ENCODE measurements at regions not wholly inside any gene's neighbourhood (a gene's known extent, or its start where the extent isn't known, plus 50 kb on each side); places are given as distances from the start of the nearest gene placed in this dataset.
"Not testable (repeated sequence)": the region's sequence is repeated elsewhere in the genome, so short reads cannot be mapped to it uniquely, and the experiment has no call there.

- DNase-seq = no peak
Measured at GRCh38 chr10:38209332-38209731, 115.2 kb downstream of the ZNF37A start.

DNA sequence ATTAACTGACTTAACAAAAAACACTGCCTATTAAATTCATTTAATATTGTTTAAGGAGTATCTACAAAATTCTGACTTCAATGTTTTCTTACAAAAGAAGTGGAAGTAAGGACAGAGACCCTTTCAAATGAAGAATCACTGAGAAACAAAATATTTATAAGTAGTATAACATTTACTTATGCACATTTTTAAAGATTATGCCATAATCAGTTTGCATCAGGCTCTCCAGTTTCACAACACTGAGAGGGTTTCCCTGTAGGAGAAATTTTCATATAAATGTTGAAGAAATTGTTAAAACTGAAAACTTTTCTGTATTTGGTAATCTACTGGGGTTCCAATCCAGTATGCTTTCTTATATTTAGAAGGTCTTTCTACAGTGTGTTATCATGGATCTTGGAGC is 115.6 kb downstream of the ZNF37A start:
- not testable (repeated sequence) for DNase-seq

DNA sequence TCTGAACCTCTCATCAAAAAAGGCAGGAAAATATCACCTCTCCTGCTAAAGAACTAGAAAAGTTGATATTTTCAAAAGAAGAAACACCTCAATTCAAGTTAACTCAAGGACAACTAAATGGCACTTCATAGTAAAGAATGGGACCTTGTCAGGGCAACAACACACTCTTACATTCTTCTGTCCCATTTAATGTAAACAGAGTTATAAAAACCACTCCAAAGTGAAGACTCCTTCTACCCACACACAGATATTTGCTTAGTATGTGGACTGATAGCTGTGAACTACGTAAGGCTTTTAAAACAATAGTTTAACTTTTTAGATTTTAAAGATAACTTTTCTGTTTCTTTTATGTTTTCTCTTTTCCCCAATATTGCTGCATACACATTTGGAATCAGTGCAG is 118.3 kb downstream of the ZNF37A start:
- DNase-seq = no peak

- DNase-seq = no peak
Measured at GRCh38 chr10:38226385-38226784, 132.2 kb downstream of the ZNF37A start.

DNA sequence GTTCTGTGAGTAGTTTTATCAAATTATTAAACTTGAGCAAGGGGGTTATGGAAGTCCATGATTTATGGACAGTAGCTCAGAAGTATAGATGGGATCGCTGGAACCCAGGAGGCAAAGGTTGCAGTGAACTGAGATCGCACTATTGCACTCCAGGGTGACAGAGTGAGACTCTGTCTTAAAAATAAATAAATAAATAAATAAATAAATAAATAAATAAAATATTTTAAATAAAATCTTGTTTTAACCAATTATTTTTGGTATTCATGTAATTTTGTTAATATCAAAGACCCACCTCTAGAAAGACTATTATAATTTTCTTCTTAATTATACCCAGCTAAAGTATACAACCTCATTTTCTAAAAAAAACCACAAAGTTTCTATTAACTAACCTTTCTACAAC is 134.3 kb downstream of the ZNF37A start:
- DNase-seq = no peak

- not testable (repeated sequence) for DNase-seq
Measured at GRCh38 chr10:38238479-38238878, 144.3 kb downstream of the ZNF37A start.

DNA sequence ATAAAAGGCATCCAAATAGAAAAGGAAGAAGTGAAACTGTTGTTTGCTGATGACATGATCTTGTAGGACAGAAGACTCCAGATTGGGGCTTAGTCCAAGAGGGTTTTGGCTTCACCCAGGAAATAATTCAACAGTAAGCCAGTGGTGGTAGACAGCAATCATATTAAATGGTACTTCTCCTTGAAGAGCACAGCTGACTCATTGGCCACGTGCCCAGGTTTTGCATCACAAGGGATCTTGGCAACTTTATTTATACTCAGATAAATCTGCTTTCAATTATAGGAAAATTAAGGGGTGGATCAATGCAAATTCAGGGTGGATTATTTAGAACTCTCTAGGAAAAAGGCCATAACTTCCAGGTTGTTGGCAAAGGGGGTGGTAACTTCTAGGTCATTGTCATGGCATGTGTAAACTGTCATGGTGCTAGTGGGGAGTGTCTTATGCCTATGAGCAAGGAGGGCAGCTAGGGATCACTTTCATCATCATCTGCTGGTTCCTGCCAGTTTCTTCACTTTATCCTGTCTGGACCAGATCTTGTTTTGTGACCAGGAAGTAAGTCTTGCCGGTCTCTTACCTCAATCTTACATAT is 148.0 kb downstream of the ZNF37A start:
- DNase-seq = not testable (repeated sequence)

DNA sequence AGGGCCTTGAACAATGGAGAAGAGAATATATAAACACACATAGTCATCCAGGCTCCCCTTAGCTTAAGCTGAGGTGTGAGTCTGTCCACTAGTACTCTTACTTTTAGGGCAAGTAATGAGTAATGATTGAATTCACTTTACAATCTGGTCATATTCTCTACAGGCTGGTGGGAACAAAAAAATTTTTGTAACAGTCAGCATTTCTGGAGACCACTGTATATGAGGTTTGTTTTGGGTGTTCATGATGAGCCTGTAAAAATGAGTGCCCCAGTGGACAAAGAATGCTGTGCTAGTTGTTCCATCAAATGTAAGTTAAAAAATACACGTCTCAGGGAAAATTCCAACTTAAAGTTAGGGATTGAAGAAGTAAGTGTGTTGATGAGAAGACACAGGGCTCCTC is 154.0 kb downstream of the ZNF37A start:
- not testable (repeated sequence) for DNase-seq

GRCh38 chr10:38252551-38252950 is 158.4 kb downstream of the ZNF37A start:
- not testable (repeated sequence) for DNase-seq

GRCh38 chr10:38267555-38267954 is 173.4 kb downstream of the ZNF37A start:
- not testable (repeated sequence) for DNase-seq

DNA sequence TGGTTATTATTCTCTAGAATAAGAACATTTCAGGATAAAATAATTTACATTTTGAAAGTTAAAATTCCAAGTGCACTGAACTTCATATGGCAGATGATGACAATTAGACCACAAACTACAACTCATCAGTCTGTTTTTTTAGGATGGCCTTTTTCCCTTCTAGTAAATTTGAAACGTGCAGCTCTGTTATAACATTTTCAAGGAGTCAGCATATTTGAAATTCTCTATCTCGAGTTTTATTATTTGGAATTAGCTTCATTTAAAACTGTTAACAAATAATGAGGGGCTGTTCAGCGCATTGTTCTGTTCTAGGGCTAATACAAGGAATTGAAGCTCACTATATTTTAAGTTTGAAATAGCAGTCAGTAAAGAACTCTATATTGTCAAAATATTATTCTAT is 176.9 kb downstream of the ZNF37A start:
- DNase-seq = not testable (repeated sequence)

DNA sequence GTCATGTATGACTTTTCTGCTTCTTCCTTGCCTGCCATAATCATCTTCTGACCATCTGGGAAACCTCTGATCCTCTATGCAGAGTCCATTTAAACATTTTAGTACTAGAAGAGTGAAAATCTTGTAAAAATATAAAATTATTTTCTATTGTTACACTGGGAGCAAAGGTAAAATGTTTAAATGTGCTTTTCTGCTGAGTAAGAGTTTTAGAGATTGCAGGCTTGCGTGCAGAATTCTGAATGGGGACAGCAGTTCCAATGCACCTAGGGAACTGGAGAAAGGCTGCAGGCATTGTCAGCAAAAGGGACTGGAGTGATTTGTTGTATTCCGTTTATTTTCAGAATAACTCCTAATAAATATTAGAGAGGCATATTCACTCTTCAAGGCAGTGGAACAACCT is 180.7 kb downstream of the ZNF37A start:
- not testable (repeated sequence) for DNase-seq

DNA sequence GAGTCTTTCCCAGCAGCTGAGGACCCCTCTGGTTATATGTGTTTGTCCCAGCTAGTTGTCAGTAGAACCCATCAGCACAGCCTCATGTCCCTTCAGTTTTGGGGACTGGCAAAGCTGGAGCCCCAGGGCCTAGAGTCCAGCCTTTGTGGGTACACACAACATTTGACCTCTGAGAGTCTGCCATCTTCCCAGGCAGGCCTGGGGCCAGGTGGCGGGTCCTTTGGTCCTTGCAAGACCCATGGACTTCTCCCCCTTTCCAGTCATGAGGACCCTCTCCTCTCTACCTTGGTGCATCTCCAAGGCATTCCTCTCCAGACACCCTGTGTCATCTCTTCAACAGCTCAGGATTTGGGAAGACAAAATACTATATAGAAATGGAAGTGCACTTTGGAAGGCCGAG is 198.4 kb downstream of the ZNF37A start:
- not testable (repeated sequence) for DNase-seq

- not testable (repeated sequence) for DNase-seq
Measured at GRCh38 chr10:38310111-38310510, 216.0 kb downstream of the ZNF37A start.

DNA sequence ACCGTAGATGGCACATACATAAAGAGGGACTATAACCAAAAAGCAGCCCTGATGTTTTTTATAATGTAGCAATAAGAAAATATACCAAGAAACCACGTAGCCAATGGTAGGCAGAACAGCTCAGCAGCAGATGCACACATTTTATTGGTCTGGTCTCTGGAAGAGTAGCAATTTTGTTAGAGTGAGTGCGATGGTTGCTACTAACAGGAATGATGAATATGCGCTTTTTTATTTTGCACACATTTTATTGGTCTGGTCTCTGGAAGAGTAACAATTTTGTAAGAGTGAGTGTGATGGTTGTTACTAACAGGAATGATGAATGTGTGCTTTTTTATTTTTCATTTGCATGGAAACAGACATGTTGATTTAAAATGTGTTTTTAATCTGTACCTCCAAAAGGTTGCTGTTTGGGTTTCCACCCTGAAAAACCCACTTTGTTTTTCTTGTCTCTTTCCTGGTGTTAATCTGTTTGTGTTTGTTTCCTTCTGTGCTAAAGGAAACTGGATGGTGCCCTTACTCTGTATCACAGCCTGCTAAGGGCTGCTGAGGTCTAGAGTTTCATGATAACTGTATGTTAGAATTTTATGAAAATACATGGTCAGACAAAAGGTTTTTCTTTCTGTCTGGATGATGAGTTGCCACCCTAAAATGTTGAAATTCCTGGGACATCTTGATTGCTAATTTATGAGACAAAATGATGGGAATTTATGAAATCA is 221.1 kb downstream of the ZNF37A start:
- DNase-seq = not testable (repeated sequence)

GRCh38 chr10:38321393-38321792 is 227.3 kb downstream of the ZNF37A start:
- DNase-seq = not testable (repeated sequence)

DNA sequence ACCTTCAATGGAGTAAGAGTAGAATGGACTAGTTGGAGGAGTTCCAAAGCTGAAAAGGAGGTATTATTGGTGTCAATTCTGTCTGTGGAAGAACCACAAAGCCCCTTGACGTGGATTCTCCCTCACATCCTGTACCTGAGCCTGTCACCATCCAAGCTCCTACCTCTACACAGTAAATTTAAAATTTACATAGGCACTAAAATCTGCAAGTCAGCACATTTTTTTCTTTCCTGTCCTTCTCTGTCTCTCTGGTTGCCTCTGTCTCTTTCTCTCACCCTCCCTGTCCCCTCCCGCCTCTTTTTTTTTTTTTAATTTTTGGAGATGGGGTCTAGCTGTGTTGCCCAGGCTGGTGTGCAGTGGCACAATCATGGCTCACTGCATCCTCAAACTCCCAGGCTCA is 236.2 kb downstream of the ZNF37A start:
- DNase-seq = not testable (repeated sequence)

GRCh38 chr10:38331106-38331505 is 237.0 kb downstream of the ZNF37A start:
- not testable (repeated sequence) for DNase-seq

- not testable (repeated sequence) for DNase-seq
Measured at GRCh38 chr10:38333699-38334098, 239.6 kb downstream of the ZNF37A start.

DNA sequence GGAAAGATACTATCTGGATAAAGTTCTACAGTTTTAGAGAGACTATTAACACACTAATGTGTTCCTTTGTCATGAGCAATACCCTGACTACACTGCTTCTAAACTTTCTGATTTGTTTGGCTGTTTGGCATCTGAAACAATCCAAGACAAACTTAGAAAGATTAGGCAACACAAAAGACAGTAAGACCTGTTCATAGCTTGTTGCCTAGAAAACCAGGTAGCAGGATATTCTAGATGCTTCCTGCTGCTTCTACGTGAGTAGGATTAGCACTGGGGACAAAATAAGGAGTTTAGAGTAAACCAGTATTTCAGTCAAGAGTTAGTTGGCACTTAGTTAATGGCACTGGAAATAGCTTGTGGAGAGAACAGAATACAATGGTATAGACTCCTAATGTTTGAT is 256.5 kb downstream of the ZNF37A start:
- DNase-seq = not testable (repeated sequence)

- DNase-seq = not testable (repeated sequence)
Measured at GRCh38 chr10:38354410-38354809, 260.3 kb downstream of the ZNF37A start.

DNA sequence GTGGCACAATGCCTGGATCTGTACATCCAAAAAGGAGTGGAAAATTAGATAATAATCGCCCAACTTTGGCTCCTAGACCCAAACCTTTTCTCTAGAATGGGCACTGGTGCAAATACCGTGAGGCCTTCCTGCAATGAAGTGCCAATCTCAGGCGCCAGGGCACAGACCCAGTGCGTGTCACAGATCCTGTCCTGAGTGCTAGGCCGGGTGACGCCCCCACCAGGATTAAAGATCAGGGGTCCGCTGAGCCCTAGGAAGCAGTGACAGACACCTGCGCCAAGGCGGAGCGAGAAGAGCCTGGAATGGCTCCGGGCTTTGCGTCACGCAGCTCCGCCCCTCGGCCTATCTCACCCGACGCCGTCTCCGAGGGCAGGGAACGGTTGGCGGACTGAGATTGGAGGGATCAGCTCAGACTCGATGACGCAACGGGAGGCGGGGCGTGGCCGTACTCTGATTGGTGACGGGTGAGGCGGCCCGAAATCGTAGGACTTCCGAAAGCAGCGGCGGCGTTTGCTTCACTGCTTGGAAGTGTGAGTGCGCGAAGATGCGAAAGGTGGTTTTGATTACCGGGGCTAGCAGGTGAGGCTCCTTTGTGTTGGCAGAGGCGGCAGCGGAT is 261.9 kb downstream of the ZNF37A start:
- DNase-seq = peak; percentile 18 to 19

DNA sequence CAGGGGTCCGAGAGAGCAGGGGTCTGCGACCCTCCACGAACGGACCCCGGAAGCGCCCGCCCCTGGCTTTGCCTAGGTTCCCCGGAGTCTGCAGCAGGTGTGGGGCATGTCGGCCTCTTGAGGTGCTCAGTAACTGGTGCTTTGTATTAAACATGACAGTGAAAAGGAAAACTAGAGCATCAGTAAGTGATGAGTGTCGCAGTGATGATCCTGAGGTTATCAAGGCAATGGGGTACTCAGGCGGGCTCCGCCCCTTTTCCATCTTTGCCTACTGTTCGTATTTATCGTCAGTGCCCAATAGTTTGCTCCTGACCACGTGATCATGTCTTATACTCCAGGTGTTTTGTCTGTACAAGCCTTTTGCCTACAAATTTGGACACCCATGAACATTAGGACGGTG is 262.4 kb downstream of the ZNF37A start:
- DNase-seq = not testable (repeated sequence)

GRCh38 chr10:38362514-38362913 is 268.4 kb downstream of the ZNF37A start:
- not testable (repeated sequence) for DNase-seq
